H9 (cell line): ENCODE measurements at regions not wholly inside any gene's neighbourhood (a gene's known extent, or its start where the extent isn't known, plus 50 kb on each side); places are given as distances from the start of the nearest gene placed in this dataset.

Source experiments
- DNase-seq: peaks from one replicate; pipeline ENCODE4 v3.0.0-alpha.2; 2017
- H2AFZ ChIP-seq: one replicate; pipeline ENCODE4 v1.6.1; 2013; ENCODE audit warnings: mild to moderate bottlenecking, low read length, control low read depth, moderate library complexity
- H2AK5ac ChIP-seq: 2 replicates; pipeline ENCODE4 v1.6.1; 2013; ENCODE audit warnings: low read length, control low read depth, mixed read lengths; ENCODE audit not compliant: insufficient read length
- H2BK120ac ChIP-seq: one replicate; pipeline ENCODE4 v1.6.1; 2013; ENCODE audit warnings: low read depth, mild to moderate bottlenecking, low read length, control low read depth, inconsistent platforms; ENCODE audit not compliant: poor library complexity, severe bottlenecking
- H2BK12ac ChIP-seq: 2 replicates; pipeline ENCODE4 v1.6.1; 2013; ENCODE audit warnings: low read length, control low read depth, mixed read lengths, low read depth; ENCODE audit not compliant: insufficient read length
- H2BK15ac ChIP-seq: 2 replicates; pipeline ENCODE4 v1.6.1; 2013; ENCODE audit warnings: low read depth, low read length, control low read depth
- H2BK20ac ChIP-seq: one replicate; pipeline ENCODE4 v1.6.1; 2013; ENCODE audit warnings: low read depth, mild to moderate bottlenecking, low read length, control low read depth, inconsistent platforms; ENCODE audit not compliant: poor library complexity, severe bottlenecking
- H2BK5ac ChIP-seq: 2 replicates; pipeline ENCODE4 v1.6.1; 2013; ENCODE audit warnings: low read length, control low read depth, mixed read lengths; ENCODE audit not compliant: insufficient read length
- H3K14ac ChIP-seq: 2 replicates; pipeline ENCODE4 v1.6.1; 2013; ENCODE audit warnings: low read length, control low read depth; ENCODE audit not compliant: insufficient read depth
- H3K18ac ChIP-seq: 2 replicates; pipeline ENCODE4 v1.6.1; 2013; ENCODE audit warnings: low read depth, mild to moderate bottlenecking, mixed read lengths, low read length, control low read depth; ENCODE audit not compliant: insufficient read length
- H3K23ac ChIP-seq: 2 replicates; pipeline ENCODE4 v1.6.1; 2013; ENCODE audit warnings: low read length, control low read depth, mixed read lengths, low read depth; ENCODE audit not compliant: insufficient read length
- H3K23me2 ChIP-seq: 2 replicates; pipeline ENCODE4 v1.6.1; 2013; ENCODE audit warnings: low read depth, mild to moderate bottlenecking, mixed read lengths, low read length, control low read depth; ENCODE audit not compliant: insufficient read length, poor library complexity, severe bottlenecking
- H3K27ac ChIP-seq: 2 replicates; pipeline ENCODE4 v1.5.1; 2013; ENCODE audit warnings: low read length, control low read depth, mixed read lengths, low read depth; ENCODE audit not compliant: insufficient read length
- H3K27me3 ChIP-seq: 2 replicates; pipeline ENCODE4 v1.6.1; 2013; ENCODE audit warnings: low read length, control low read depth, inconsistent platforms; ENCODE audit not compliant: insufficient read depth
- H3K4ac ChIP-seq: 2 replicates; pipeline ENCODE4 v1.6.1; 2013; ENCODE audit warnings: low read depth, mild to moderate bottlenecking, control low read depth, inconsistent platforms, low read length, moderate library complexity
- H3K4me1 ChIP-seq: 2 replicates; pipeline ENCODE4 v1.6.1; 2013; ENCODE audit warnings: low read length, control low read depth, inconsistent platforms; ENCODE audit not compliant: insufficient read depth
- H3K4me2 ChIP-seq: 2 replicates; pipeline ENCODE4 v1.6.1; 2013; ENCODE audit warnings: low read length, control low read depth, mixed read lengths; ENCODE audit not compliant: insufficient read length, insufficient read depth
- H3K56ac ChIP-seq: 2 replicates; pipeline ENCODE4 v1.6.1; 2013; ENCODE audit warnings: low read depth, mild to moderate bottlenecking, mixed read lengths, low read length, control low read depth; ENCODE audit not compliant: insufficient read length
- H3K79me1 ChIP-seq: 2 replicates; pipeline ENCODE4 v1.6.1; 2013; ENCODE audit warnings: low read depth, mild to moderate bottlenecking, moderate library complexity, low read length, control low read depth, inconsistent platforms; ENCODE audit not compliant: insufficient read depth, poor library complexity, severe bottlenecking
- H3K79me2 ChIP-seq: 2 replicates; pipeline ENCODE4 v1.6.1; 2013; ENCODE audit warnings: low read length, control low read depth, inconsistent platforms; ENCODE audit not compliant: insufficient read depth
- H3K9ac ChIP-seq: 2 replicates; pipeline ENCODE4 v1.6.1; 2013; ENCODE audit warnings: low read length, control low read depth, mixed read lengths; ENCODE audit not compliant: insufficient read length; ENCODE audit errors: extremely low read depth
- H3K9me3 ChIP-seq: one replicate; pipeline ENCODE4 v1.6.1; 2013; ENCODE audit warnings: low read depth, low read length, inconsistent platforms; ENCODE audit not compliant: control insufficient read depth
- H3T11ph ChIP-seq: one replicate; pipeline ENCODE4 v1.6.1; 2013; ENCODE audit warnings: mild to moderate bottlenecking, low read length, control low read depth, inconsistent platforms
- H4K20me1 ChIP-seq: one replicate; pipeline ENCODE4 v1.6.1; 2013; ENCODE audit not compliant: control insufficient read depth, insufficient read length, insufficient read depth
- H4K5ac ChIP-seq: 2 replicates; pipeline ENCODE4 v1.6.1; 2013; ENCODE audit warnings: low read depth, mild to moderate bottlenecking, mixed read lengths, low read length, control low read depth; ENCODE audit not compliant: insufficient read length
- H4K8ac ChIP-seq: replicated peaks from 2 replicates; pipeline ENCODE4 v1.6.1; 2013; ENCODE audit warnings: low read length, control low read depth, mixed read lengths, low read depth; ENCODE audit not compliant: insufficient read length
- H4K91ac ChIP-seq: 2 replicates; pipeline ENCODE4 v1.6.1; 2013; ENCODE audit warnings: low read depth, mild to moderate bottlenecking, moderate library complexity, mixed read lengths, low read length, control low read depth; ENCODE audit not compliant: insufficient read length
- H3K27ac Mint-ChIP-seq, 3 experiments: 2 replicates in 2 of 3; 3 replicates in 1 of 3; pipeline ENCODE4 v1.8.0; 2020 to 2021; ENCODE audit warnings: mixed read lengths in 3 of 3, mild to moderate bottlenecking in 1 of 3, moderate library complexity in 1 of 3
- H3K27me3 Mint-ChIP-seq: 2 replicates; pipeline ENCODE4 v1.8.0; 2021; ENCODE audit warnings: low read depth, mild to moderate bottlenecking, moderate library complexity, mixed read lengths
- H3K36me3 Mint-ChIP-seq, 3 experiments: 2 replicates in 2 of 3; 3 replicates in 1 of 3; pipeline ENCODE4 v1.8.0; 2020 to 2021; ENCODE audit warnings: low read depth in 3 of 3, mixed read lengths in 3 of 3; ENCODE audit not compliant: insufficient read depth in 1 of 3
- H3K4me1 Mint-ChIP-seq, 2 experiments: 2 replicates each; pipeline ENCODE4 v1.8.0; 2020; ENCODE audit warnings: mixed read lengths in 2 of 2
- H3K4me3 Mint-ChIP-seq, 2 experiments: 2 replicates in 1 of 2; 3 replicates in 1 of 2; pipeline ENCODE4 v1.8.0; 2020 to 2021; ENCODE audit warnings: mild to moderate bottlenecking in 2 of 2, mixed read lengths in 2 of 2, moderate library complexity in 1 of 2
- H3K9me3 Mint-ChIP-seq, 2 experiments: 2 replicates in 1 of 2; 3 replicates in 1 of 2; pipeline ENCODE4 v1.8.0; 2020; ENCODE audit warnings: mild to moderate bottlenecking in 2 of 2, mixed read lengths in 2 of 2, moderate library complexity in 1 of 2
- CTCF ChIP-seq: fragments of 200-600 bp; sonication (generic); conservative IDR thresholded peaks from 3 replicates; pipeline ENCODE4 v1.8.0; 2021; ENCODE audit warnings: antibody characterized with exemption, mild to moderate bottlenecking
- WGBS: extraction: QIAGEN DNeasy Blood & Tissue Kit; methylation state at CpG from one replicate; pipeline ENCODE4 v1.1.7; 2013; ENCODE audit warnings: missing lambda C conversion rate, low lambda C conversion rate, mixed read lengths; ENCODE audit not compliant: insufficient read length; ENCODE audit errors: extremely low coverage; 5-methylcytosine and 5-hydroxymethylcytosine counted together

DNA sequence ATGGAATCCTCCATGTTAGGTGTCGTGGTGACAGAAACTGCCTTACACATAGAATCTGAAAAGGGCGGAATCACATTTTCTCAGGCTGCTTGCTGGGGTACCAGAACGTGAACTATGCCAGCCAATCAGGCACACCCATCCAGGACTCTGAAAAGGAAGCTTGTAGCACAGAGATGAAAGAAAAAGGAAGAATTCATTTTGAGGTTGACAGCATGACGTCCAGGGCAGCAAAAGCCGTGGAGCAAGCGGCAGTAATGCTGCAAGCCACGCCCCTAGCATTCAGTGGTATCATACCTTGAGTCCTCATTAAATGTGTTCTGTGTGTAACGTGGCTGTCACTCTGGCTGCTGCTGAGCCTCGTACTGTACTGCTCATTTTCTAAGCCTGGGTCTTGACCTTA, 304.0 kb downstream of the DYSF start:
- Histone ChIP-seq H3K79me2 (no peaks in the 10 kb centered on the region), H2BK12ac (no peak overlapping the region), H3T11ph (no peak overlapping the region), H3K23ac (no peak overlapping the region), H3K56ac (no peak overlapping the region), H3K27me3 (no peaks in the 10 kb centered on the region), H4K91ac (no peak overlapping the region), H2BK15ac (no peak overlapping the region), H3K4me2 (no peak overlapping the region), H2BK120ac (no peak overlapping the region), H2AFZ (no peak overlapping the region), H4K8ac (no peak overlapping the region), H4K20me1 (no peaks in the 10 kb centered on the region), H3K4me1 (peaks cover 5% of the 10 kb centered on the region; the same call in 1 of the 2 replicates), H3K18ac (no peak overlapping the region), H4K5ac (no peak overlapping the region), H3K9me3 (no peaks in the 10 kb centered on the region), H2BK5ac (no peak overlapping the region), H2AK5ac (no peak overlapping the region), H3K14ac (no peak overlapping the region), H3K79me1 (no peaks in the 10 kb centered on the region), H3K27ac (no peak overlapping the region), H3K4ac (no peak overlapping the region), H3K23me2 (no peaks in the 10 kb centered on the region), H2BK20ac (no peak overlapping the region), H3K9ac (no peak overlapping the region)
- Mint-ChIP-seq H3K4me1 (peaks cover 16 to 17% of the 10 kb centered on the region in 2 experiments), H3K4me3 (no peak overlapping the region), H3K27ac (no peak overlapping the region), H3K27me3 (no peaks in the 10 kb centered on the region; the same call in 1 of the 2 replicates), H3K9me3 (no peaks in the 10 kb centered on the region), H3K36me3 (no peaks in the 10 kb centered on the region)
- WGBS = no CpG with 5 or more reads among the region's 9 CpGs
- no peak for TF ChIP-seq CTCF
- no peak for DNase-seq
